WTC11 (cell line): ENCODE measurements at regions not wholly inside any gene's neighbourhood (a gene's known extent, or its start where the extent isn't known, plus 50 kb on each side); places are given as distances from the start of the nearest gene placed in this dataset.
"Not testable (repeated sequence)": the region's sequence is repeated elsewhere in the genome, so short reads cannot be mapped to it uniquely, and the experiment has no call there.

Source experiments
- ATAC-seq: fragments of 200-7000 bp; cut with Tn5 transposase; 2 replicates; pipeline ENCODE4 v1.10.0; 2021; ENCODE audit warnings: mild to moderate bottlenecking, moderate library complexity
- CTCF ChIA-PET: fragments of 300-600 bp; sonication (Branson Sonifier 250); formaldehyde crosslinking; loops from one replicate; lab custom pipeline; 2021; ENCODE audit warnings: antibody characterized with exemption; lab: Charles Lee
- POLR2A ChIA-PET: fragments of 350-600 bp; sonication (Branson Sonifier 250); formaldehyde crosslinking; loops from one replicate; lab custom pipeline; 2021; ENCODE audit warnings: antibody characterized with exemption; lab: Charles Lee
- DNase-seq: peaks from one replicate; pipeline ENCODE4 v3.0.0; 2021; ENCODE audit warnings: low spot score
- H3K27ac Mint-ChIP-seq: 2 replicates; pipeline ENCODE4 v1.8.0; 2021; ENCODE audit warnings: mixed read lengths
- H3K27me3 Mint-ChIP-seq: 2 replicates; pipeline ENCODE4 v1.8.0; 2021; ENCODE audit warnings: low read depth, mild to moderate bottlenecking, moderate library complexity, mixed read lengths
- H3K36me3 Mint-ChIP-seq: 2 replicates; pipeline ENCODE4 v1.8.0; 2021; ENCODE audit warnings: mixed read lengths
- H3K4me1 Mint-ChIP-seq: 2 replicates; pipeline ENCODE4 v1.8.0; 2022; ENCODE audit warnings: mixed read lengths
- H3K4me3 Mint-ChIP-seq: 2 replicates; pipeline ENCODE4 v1.8.0; 2021; ENCODE audit warnings: mild to moderate bottlenecking, moderate library complexity, mixed read lengths
- H3K9me3 Mint-ChIP-seq: 2 replicates; pipeline ENCODE4 v1.8.0; 2021; ENCODE audit warnings: mixed read lengths
- ESRRA ChIP-seq: sonication (generic); formaldehyde crosslinking; IDR thresholded peaks from 2 replicates; pipeline ENCODE4 v1.8.1; 2022; ENCODE audit warnings: mild to moderate bottlenecking, missing genetic modification reagents, borderline replicate concordance
- GRHL2 ChIP-seq: fragments of 250-450 bp; sonication (Bioruptor Pico); IDR thresholded peaks from 2 replicates; pipeline ENCODE4 v1.8.0; 2022; ENCODE audit warnings: mild to moderate bottlenecking, moderate library complexity; ENCODE audit not compliant: insufficient replicate concordance, severe bottlenecking
- GTF2I ChIP-seq: fragments of 250-450 bp; sonication (Bioruptor Pico); conservative IDR thresholded peaks from 2 replicates; pipeline ENCODE4 v1.4.0; 2021; ENCODE audit warnings: mild to moderate bottlenecking
- IRF1 ChIP-seq: sonication (generic); formaldehyde crosslinking; IDR thresholded peaks from 2 replicates; pipeline ENCODE4 v1.8.0; 2023; ENCODE audit warnings: missing genetic modification reagents
- MYBL2 ChIP-seq: sonication (generic); formaldehyde crosslinking; IDR thresholded peaks from 2 replicates; pipeline ENCODE4 v1.8.1; 2023; ENCODE audit warnings: mild to moderate bottlenecking, moderate library complexity, missing genetic modification reagents
- NFYB ChIP-seq: sonication (generic); formaldehyde crosslinking; conservative IDR thresholded peaks from 2 replicates; pipeline ENCODE4 v1.8.0; 2022; ENCODE audit warnings: low read depth, missing genetic modification reagents
- PREB ChIP-seq: sonication (generic); formaldehyde crosslinking; IDR thresholded peaks from 2 replicates; pipeline ENCODE4 v1.8.1; 2022; ENCODE audit warnings: mild to moderate bottlenecking, missing genetic modification reagents, moderate library complexity, borderline replicate concordance
- TEAD1 ChIP-seq: sonication (generic); formaldehyde crosslinking; IDR thresholded peaks from 2 replicates; pipeline ENCODE4 v1.8.0; 2022; ENCODE audit warnings: mild to moderate bottlenecking, missing genetic modification reagents
- USF2 ChIP-seq: sonication (generic); formaldehyde crosslinking; IDR thresholded peaks from 2 replicates; pipeline ENCODE4 v1.8.1; 2023; ENCODE audit warnings: mild to moderate bottlenecking, missing genetic modification reagents, moderate library complexity
- ZNF425 ChIP-seq: fragments of 250-450 bp; sonication (Bioruptor Pico); conservative IDR thresholded peaks from 2 replicates; pipeline ENCODE4 v1.9.0; 2021; ENCODE audit warnings: mild to moderate bottlenecking
- ZNF512 ChIP-seq: sonication (generic); formaldehyde crosslinking; IDR thresholded peaks from 2 replicates; pipeline ENCODE4 v1.8.1; 2022; ENCODE audit warnings: missing genetic modification reagents, borderline replicate concordance

GRCh38 chr4:179709961-179710624 lies 2267.9 kb upstream of the AGA start:
- H3K4me3 Mint-ChIP-seq: no peak overlapping the region
- ChIA-PET POLR2A (no interaction called here), CTCF (no interaction called here)
- no peak for DNase-seq
- peak; percentile 98 for ATAC-seq
- peaks cover 7% of the 10 kb centered on the region for H3K36me3 Mint-ChIP-seq
- TF ChIP-seq ZNF512 (CRISPR knock-in tag): no peak
- TF ChIP-seq NFYB (CRISPR knock-in tag): no peak
- TF ChIP-seq MYBL2 (CRISPR knock-in tag): no peak
- TF ChIP-seq USF2 (CRISPR knock-in tag): 0 out of 2 replicates have a peak, but pooled peaks have one; percentile 16
- TF ChIP-seq TEAD1 (CRISPR knock-in tag): 0 out of 2 replicates have a peak, but pooled peaks have one; percentile 15
- no peak for TF ChIP-seq IRF1 (CRISPR knock-in tag)
- H3K9me3 Mint-ChIP-seq: peaks cover 10% of the 10 kb centered on the region
- no peaks in the 10 kb centered on the region; the same call in 1 of the 2 replicates for H3K27me3 Mint-ChIP-seq
- H3K4me1 Mint-ChIP-seq: peaks cover 10% of the 10 kb centered on the region
- H3K27ac Mint-ChIP-seq: no peak overlapping the region

GRCh38 chr4:179719766-179720450 lies 2277.7 kb upstream of the AGA start:
- DNase-seq (no peak), ATAC-seq (no peak)
- no peak overlapping the region for H3K4me3 Mint-ChIP-seq
- ChIA-PET CTCF (no interaction called here), POLR2A (no interaction called here)
- no peak for TF ChIP-seq GTF2I (CRISPR knock-in tag)
- no peak for TF ChIP-seq PREB (CRISPR knock-in tag)
- no peak for TF ChIP-seq ESRRA (CRISPR knock-in tag)
- no peak for TF ChIP-seq ZNF425 (CRISPR knock-in tag)
- no peak for TF ChIP-seq GRHL2 (CRISPR knock-in tag)
- H3K27ac Mint-ChIP-seq: no peak overlapping the region; the same call in 1 of the 2 replicates
- H3K4me1 Mint-ChIP-seq: 0 out of 2 replicates have a peak, but pooled peaks cover 2% of the 10 kb centered on the region
- peaks cover 3% of the 10 kb centered on the region for H3K27me3 Mint-ChIP-seq
- peaks cover 47% of the 10 kb centered on the region for H3K9me3 Mint-ChIP-seq
- H3K36me3 Mint-ChIP-seq: peaks cover 12% of the 10 kb centered on the region

GRCh38 chr4:179726491-179726890 lies 2284.3 kb upstream of the AGA start:
- H3K4me3 Mint-ChIP-seq, DNase-seq, ATAC-seq, POLR2A ChIA-PET, H3K27me3 Mint-ChIP-seq: not testable (repeated sequence)
- CTCF ChIA-PET: interaction anchor here (0.5 kb wide), 1 partner anchor 938 kb away, joined by 3 read pairs; no protein-coding TSS in a partner anchor
- Mint-ChIP-seq H3K9me3 (peaks cover 20% of the 10 kb centered on the region), H3K4me1 (peaks cover 35% of the 10 kb centered on the region), H3K27ac (peak overlapping the region; percentile 4; the same call in 1 of the 2 replicates), H3K36me3 (peaks cover 12% of the 10 kb centered on the region)
